HG03565 (cell line): ENCODE measurements at regions not wholly inside any gene's neighbourhood (a gene's known extent, or its start where the extent isn't known, plus 50 kb on each side); places are given as distances from the start of the nearest gene placed in this dataset.
A peak's percentile ranks its signal among the peaks of the same experiment; 100 is the strongest.

Experiments
- ATAC-seq: cut with Tn5 transposase; IDR thresholded peaks from one replicate; pipeline ENCODE4 v1.9.1; 2021; ENCODE audit warnings: mild to moderate bottlenecking, moderate library complexity; ENCODE audit not compliant: unreplicated experiment

- no peak for ATAC-seq
These were observed 130.9 kb downstream of the PALM2AKAP2 start for GRCh38 chr9:109910671-109911518.

DNA sequence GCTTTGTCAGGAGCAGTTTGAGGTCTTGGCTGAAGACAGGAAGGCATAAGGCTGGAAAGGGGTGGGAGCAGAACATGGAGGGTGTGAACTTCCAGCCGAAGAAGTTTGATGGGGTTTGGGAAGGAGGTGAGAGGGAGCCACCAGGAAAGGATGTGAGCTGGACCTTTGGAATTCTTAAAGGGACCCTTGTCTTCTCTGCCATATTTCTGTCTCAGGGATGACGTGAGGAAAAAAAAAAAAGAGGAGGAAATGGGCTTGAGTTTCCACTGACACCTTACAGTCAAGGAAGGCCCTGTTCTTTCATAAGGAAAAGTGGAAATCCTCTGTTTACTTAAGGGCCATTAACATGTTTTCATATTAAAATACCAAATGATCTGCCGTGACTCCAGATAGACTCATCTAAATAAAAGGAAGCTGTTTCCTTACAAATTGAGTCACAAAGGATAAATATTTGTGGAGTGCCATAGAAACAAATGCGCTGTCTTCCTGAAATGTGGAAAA lies 132.1 kb downstream of the PALM2AKAP2 start:
- ATAC-seq = no peak

GRCh38 chr9:109912726-109913460 lies 132.9 kb downstream of the PALM2AKAP2 start:
- peak; percentile 33 for ATAC-seq

- ATAC-seq = no peak
These were observed 133.4 kb downstream of the PALM2AKAP2 start for GRCh38 chr9:109913461-109913810.

DNA sequence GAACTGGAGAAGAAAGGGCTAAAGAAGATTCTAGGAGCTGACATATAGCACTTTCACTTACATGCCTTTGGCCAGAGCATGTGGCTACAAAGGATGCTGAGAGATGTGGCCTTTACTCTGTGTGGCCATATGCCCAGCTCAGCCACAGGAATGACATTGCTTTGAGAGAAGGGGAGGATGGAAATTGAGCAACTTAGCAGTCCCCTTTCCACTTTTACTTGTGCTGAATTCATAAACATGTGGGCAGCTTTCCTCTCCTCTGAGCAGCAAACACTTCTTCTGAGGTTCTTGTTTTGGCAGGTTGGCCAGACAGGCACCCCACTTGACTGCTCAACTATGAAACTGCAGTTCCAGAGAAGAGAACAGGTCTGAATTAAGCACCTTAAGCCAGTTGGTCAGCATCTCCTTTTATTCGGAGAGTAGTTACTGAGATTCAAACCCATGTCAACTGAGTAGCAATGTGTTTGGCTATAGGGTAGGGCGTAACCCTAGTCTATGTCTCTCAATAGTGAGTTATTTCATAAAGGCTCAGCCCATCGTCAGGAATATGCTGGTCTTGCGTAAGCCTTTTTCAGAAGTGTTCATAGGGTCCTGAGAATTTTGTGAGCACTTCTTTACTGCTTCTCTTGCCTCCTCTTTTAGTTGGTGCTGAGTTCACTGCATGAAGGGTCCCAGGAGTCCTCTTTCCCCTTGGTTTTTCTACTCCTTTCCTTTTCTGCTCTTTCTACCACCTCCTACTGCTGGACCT lies 134.5 kb downstream of the PALM2AKAP2 start:
- ATAC-seq = peak; percentile 45

- ATAC-seq = no peak
These were observed 136.3 kb downstream of the PALM2AKAP2 start for GRCh38 chr9:109916316-109916715.

GRCh38 chr9:109918339-109919163 lies 138.6 kb downstream of the PALM2AKAP2 start:
- ATAC-seq = peak; percentile 62

DNA sequence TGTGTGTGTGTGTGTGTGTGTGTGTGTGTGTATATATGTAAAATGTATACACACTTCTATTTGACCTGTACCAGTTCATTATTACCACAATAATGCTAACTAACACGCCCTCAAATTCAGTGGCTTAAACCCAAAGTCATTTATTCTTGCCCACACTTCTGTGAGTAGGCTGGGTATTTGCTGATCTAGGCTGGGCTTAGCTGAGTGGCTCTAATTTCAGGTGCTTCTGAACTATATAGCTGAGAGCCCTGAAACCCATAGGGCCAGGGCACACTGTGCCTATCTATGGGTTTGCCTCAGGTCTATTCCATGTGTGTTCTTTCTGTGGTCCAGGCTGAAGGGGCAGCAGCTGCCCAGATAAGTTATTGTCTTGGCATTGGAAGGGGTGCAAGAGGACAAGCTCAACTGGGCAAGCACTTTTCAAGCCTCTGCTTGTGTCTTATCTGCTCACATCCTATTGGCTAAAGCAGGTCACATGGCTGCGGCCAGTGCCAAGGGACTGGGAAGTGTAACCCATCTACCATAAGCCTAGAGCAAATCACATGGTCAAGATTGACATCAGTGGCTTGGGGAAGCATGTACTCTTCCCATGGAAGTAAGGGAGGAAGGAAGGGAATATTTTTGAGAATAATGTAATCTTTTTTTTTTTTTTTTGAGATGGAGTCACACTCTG lies 139.9 kb downstream of the PALM2AKAP2 start:
- ATAC-seq = no peak

GRCh38 chr9:109922617-109923470 lies 142.8 kb downstream of the PALM2AKAP2 start:
- no peak for ATAC-seq

DNA sequence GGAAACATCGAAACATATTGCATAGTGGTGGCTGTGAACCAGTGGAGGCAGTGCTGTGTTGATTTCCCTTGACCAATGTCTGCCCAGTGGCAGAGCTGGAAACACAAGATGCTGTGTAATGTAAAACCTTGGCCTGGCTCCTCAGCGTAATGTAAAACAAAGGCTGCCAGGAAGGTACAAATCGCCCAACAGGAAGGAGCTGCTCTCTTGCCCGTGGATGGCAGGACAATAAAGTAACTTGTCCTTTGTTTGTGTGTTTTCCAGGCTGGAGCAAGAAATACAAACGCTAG lies 143.4 kb downstream of the PALM2AKAP2 start:
- ATAC-seq = no peak

DNA sequence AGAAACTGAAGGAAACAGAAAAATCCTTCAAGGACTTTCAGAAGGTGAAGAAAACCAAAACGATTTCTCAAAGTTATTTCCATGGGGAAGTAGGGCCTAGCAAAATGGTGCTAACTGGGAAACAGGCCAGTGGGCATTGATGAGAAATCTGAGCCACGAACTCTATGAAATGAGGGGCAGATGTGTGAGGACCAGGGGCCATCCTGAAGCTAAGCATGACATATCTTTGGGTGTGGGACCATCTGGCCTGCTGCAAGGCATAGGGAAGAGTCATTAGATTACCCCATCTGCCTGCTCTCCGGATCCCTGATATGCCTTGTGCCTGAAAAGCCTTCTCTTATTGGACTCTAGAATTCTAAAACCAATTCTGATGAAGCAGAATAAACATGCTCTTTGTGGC lies 143.8 kb downstream of the PALM2AKAP2 start:
- no peak for ATAC-seq

- no peak for ATAC-seq
These were observed 145.8 kb downstream of the PALM2AKAP2 start for GRCh38 chr9:109925799-109926198.

- no peak for ATAC-seq
These were observed 146.4 kb downstream of the PALM2AKAP2 start for GRCh38 chr9:109926421-109926869.

DNA sequence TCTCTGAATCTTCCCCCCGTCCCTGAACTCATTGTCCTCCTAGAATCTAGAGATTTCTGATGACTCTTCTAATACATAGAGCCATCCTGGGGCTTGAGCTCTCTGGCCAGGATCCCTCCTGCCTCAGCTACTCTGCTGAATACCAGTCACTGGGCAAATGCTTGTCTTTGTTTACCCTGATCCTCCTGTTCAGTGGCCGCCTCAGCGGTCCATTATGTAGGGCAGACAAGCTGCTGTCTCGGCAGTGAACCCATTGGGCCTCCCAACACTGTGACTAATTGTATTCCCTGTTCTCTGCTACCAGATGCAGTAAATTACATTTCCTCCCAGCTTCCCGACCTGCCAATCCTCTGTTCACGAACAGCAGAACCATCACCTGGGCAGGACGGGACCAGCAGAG lies 151.6 kb downstream of the PALM2AKAP2 start:
- no peak for ATAC-seq

GRCh38 chr9:109934136-109934856 lies 154.3 kb downstream of the PALM2AKAP2 start:
- ATAC-seq = no peak

- no peak for ATAC-seq
These were observed 154.8 kb downstream of the PALM2AKAP2 start for GRCh38 chr9:109934857-109935215.

DNA sequence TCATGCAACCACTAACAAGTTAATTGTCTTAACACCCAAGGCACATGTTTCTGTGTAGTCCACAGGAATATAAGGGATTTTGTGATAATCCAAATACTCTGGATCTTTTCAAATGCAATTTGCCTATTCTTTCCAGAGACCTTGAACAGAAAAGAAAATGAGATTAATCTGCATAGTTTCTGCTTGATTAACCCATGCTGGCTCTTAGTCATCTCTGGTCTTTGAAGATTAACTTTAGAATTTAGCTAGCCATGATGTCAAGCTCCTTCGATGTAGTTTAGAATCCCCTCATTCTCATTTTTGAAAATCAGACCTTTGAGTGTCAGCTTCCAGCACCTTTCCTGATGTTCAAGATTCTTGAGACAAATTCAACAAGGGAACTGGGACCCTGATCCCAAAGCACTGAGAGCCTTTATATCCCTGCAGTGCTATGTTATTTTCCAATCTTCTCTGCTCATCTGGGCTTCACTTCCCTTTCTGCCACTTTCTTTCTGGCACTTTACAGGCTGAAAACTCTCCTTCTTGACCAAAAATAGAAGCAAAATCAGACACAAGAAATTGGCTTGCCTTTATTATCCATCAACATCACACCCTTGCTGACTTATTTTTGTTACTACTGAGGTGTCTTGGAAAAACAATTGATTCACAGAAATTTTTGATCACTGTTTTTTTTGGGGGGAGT lies 155.5 kb downstream of the PALM2AKAP2 start:
- ATAC-seq = peak; percentile 51

DNA sequence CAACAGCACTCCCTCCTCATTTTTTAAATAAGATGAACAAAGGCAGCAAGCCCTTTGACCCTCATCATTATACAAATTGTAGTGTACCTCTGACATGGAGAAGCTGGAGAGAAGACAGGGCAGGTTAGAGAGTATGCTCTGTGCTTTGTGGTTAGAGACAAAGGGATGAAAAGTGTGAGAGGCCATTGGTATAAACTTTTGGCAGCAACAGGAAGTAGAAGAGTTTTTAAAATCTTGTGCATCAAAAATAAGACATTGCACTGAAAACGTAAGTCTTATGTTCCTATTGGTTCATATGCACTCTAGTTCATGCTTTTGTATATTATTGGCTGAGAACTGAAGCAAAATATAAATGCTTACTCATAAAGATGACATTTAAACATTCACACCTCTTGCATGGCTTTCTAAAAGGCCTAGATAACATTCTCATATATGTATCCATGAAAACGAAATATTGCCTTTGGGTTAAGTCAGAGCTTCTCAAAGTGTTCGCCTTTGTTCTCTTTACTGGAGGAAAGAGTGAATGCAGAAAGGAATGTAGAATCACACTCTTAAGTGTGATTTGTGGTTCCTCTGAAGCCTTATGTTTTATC lies 158.0 kb downstream of the PALM2AKAP2 start:
- ATAC-seq = no peak
